Prostate gland (tissue), 2 donors: ENCODE measurements at regions not wholly inside any gene's neighbourhood (a gene's known extent, or its start where the extent isn't known, plus 50 kb on each side); places are given as distances from the start of the nearest gene placed in this dataset.
"Not testable (repeated sequence)": the region's sequence is repeated elsewhere in the genome, so short reads cannot be mapped to it uniquely, and the experiment has no call there.

ENCODE experiments used
- DNase-seq: peaks from one replicate; pipeline ENCODE4 v3.0.0-alpha.2; 2019; ENCODE audit warnings: low spot score
- H3K27ac ChIP-seq, 2 donors: fragments of 200-600 bp; sonication (generic); 2 replicates each; pipeline ENCODE4 v1.5.1; 2017 to 2019
- H3K27me3 ChIP-seq: fragments of 200-600 bp; sonication (generic); replicated peaks from 2 replicates; pipeline ENCODE4 v1.5.1; 2019; ENCODE audit not compliant: insufficient read depth
- H3K36me3 ChIP-seq, 2 donors: fragments of 200-600 bp; sonication (generic); 1 replicate in 1 of 2; 2 replicates in 1 of 2; pipeline versions ENCODE4 v1.5.1 to v1.8.1; 2017 to 2019
- H3K4me1 ChIP-seq: fragments of 200-600 bp; sonication (generic); replicated peaks from 2 replicates; pipeline ENCODE4 v1.5.1; 2019
- H3K4me3 ChIP-seq, 2 donors: fragments of 200-600 bp; sonication (generic); 2 replicates each; pipeline ENCODE4 v1.5.1; 2017 to 2019
- H3K9me3 ChIP-seq: fragments of 200-600 bp; sonication (generic); 2 replicates; pipeline ENCODE4 v1.5.1; 2017
- POLR2A ChIP-seq: fragments of 450-650 bp; IDR thresholded peaks from one replicate; pipeline ENCODE4 v1.6.1; 2016; ENCODE audit warnings: antibody characterized with exemption, mild to moderate bottlenecking
- POLR2AphosphoS5 ChIP-seq: sonication (generic); formaldehyde crosslinking; IDR thresholded peaks from one replicate; pipeline ENCODE4 v1.6.1; 2017; ENCODE audit warnings: antibody characterized with exemption
- WGBS: methylation state at CpG from one replicate; pipeline ENCODE4 v1.1.5; 2018; 5-methylcytosine and 5-hydroxymethylcytosine counted together
- intact Hi-C: fragments of 100-400 bp; cut with DNase I; formaldehyde crosslinking; loops from one replicate; pipeline ENCODE4 v1.14.2; 2022
- TF ChIP-seq, protein P1 (sequence below), 4 experiments: fragments of 200-600 bp in 2 of 4; fragments of 450-650 bp in 2 of 4; sonication (generic) in 2 of 4; IDR thresholded peaks; 1 replicate in 3 of 4; 2 replicates in 1 of 4; pipeline ENCODE4 v1.5.1; 2016 to 2019; ENCODE audit warnings: antibody characterized with exemption in 4 of 4, mild to moderate bottlenecking in 2 of 4, moderate library complexity in 2 of 4

DNA sequence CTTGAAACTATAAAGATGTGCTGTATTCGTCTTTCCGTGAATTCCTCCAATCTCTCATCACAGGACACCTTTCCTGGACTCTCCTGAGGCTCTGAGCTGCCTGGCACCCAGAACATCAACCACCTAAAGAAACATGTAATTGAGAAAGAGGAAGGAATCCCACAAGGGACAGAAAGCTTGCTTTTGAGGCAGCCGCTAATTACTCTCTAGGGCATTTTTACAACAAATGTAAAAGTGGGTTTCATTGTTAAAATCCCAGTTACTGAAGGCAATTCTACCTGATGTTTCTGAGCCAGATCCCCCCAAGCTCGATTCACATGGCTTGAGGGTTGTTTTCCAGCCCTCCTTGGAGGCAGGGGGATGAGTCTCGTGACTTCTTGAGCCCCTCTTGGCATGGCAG, 238.5 kb upstream of the LHX5 start:
- 65% methylated on average over 5 of the region's 5 CpGs for WGBS
- intact Hi-C loops = no loop called here
- Histone ChIP-seq H3K4me1 (no peaks in the 10 kb centered on the region), H3K9me3 (no peaks in the 10 kb centered on the region), H3K27ac (no peak overlapping the region), H3K4me3 (no peak overlapping the region), H3K36me3 (no peaks in the 10 kb centered on the region), H3K27me3 (peaks cover 4% of the 10 kb centered on the region)
- DNase-seq = no peak
- TF ChIP-seq POLR2AphosphoS5 (no peak), POLR2A (no peak)
- TF ChIP-seq, protein P1, sequence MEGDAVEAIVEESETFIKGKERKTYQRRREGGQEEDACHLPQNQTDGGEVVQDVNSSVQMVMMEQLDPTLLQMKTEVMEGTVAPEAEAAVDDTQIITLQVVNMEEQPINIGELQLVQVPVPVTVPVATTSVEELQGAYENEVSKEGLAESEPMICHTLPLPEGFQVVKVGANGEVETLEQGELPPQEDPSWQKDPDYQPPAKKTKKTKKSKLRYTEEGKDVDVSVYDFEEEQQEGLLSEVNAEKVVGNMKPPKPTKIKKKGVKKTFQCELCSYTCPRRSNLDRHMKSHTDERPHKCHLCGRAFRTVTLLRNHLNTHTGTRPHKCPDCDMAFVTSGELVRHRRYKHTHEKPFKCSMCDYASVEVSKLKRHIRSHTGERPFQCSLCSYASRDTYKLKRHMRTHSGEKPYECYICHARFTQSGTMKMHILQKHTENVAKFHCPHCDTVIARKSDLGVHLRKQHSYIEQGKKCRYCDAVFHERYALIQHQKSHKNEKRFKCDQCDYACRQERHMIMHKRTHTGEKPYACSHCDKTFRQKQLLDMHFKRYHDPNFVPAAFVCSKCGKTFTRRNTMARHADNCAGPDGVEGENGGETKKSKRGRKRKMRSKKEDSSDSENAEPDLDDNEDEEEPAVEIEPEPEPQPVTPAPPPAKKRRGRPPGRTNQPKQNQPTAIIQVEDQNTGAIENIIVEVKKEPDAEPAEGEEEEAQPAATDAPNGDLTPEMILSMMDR (IDR thresholded peaks at IDR 0.05) = no peak

DNA sequence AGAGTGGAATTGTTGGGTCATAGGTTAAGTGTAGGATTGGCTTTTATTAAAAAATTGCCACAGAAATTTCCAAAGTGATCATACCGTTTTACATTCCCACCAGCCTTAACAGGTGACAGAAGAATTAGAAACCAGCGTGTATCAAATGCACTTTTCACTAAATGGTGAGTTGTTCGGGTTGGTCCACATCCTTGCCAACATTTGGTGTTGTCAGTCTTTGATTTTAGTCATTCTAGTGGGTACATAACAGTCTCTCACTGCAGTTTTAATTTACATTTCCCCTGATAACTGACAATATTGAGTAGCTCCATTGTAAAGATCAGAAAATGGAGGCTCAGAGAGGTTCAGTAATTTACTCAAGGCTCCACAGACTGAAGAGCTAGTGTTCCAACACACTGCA, 237.8 kb upstream of the LHX5 start:
- intact Hi-C loops = no loop called here

GRCh38 chr12:113702836-113703235, 231.2 kb upstream of the LHX5 start:
- intact Hi-C loops = no loop called here
- 64% methylated on average over 11 of the region's 11 CpGs for WGBS
- Histone ChIP-seq H3K36me3 (no peaks in the 10 kb centered on the region), H3K9me3 (no peaks in the 10 kb centered on the region), H3K27ac (no peak overlapping the region), H3K4me3 (no peak overlapping the region), H3K4me1 (no peaks in the 10 kb centered on the region), H3K27me3 (peaks cover 6% of the 10 kb centered on the region)
- TF ChIP-seq, protein P1 (IDR thresholded peaks at IDR 0.05) = no peak
- TF ChIP-seq POLR2AphosphoS5 = no peak
- TF ChIP-seq POLR2A = no peak
- DNase-seq = no peak

More for the DNA sequence above, 237.8 kb upstream of the LHX5 start:
- no peaks in the 10 kb centered on the region for H3K9me3 ChIP-seq
- H3K36me3 ChIP-seq = no peaks in the 10 kb centered on the region
- TF ChIP-seq POLR2A (no peak), POLR2AphosphoS5 (no peak)
- TF ChIP-seq, protein P1 (IDR thresholded peaks at IDR 0.05) = no peak
- no peaks in the 10 kb centered on the region for H3K4me1 ChIP-seq
- no peak overlapping the region for H3K27ac ChIP-seq
- no peak overlapping the region for H3K4me3 ChIP-seq
- no peak for DNase-seq
- H3K27me3 ChIP-seq = peaks cover 6% of the 10 kb centered on the region
- 92% methylated on average over 3 of the region's 3 CpGs for WGBS

- H3K27ac ChIP-seq = no peak overlapping the region
- 68% methylated on average over 4 of the region's 4 CpGs for WGBS
- DNase-seq = no peak
- intact Hi-C loops = no loop called here
- no peaks in the 10 kb centered on the region for H3K36me3 ChIP-seq
- no peak overlapping the region for H3K4me3 ChIP-seq
- no peaks in the 10 kb centered on the region for H3K9me3 ChIP-seq
- no peaks in the 10 kb centered on the region for H3K4me1 ChIP-seq
- peaks cover 6% of the 10 kb centered on the region for H3K27me3 ChIP-seq
- TF ChIP-seq, protein P1 (IDR thresholded peaks at IDR 0.05) = no peak
- TF ChIP-seq POLR2A (no peak), POLR2AphosphoS5 (no peak)
These were observed 230.6 kb upstream of the LHX5 start for GRCh38 chr12:113702276-113702675.

DNA sequence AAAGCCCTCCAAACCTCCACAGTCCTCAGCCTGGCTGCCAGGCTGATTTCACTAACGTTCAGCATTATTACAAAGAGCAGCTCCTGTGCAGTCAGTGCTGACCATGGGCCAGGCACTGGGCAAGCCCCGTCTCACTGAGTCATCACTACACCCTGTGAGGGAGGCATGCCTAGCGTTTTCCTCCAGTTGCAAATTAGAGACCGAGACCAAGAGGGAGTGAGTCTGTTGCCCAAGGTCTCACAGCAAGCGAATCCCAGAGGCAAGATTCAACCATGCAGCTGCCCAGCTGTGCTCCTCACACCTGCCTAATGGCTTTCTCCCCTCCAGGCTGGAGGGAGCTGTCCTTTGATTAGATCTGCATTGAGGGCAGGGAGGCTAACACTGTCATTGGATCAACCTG, 229.3 kb upstream of the LHX5 start:
- Histone ChIP-seq H3K27me3 (peaks cover 10% of the 10 kb centered on the region), H3K9me3 (no peaks in the 10 kb centered on the region), H3K36me3 (no peaks in the 10 kb centered on the region), H3K4me1 (no peaks in the 10 kb centered on the region), H3K4me3 (no peak overlapping the region), H3K27ac (no peak overlapping the region)
- intact Hi-C loops = no loop called here
- no peak for DNase-seq
- WGBS = 14% methylated on average over 5 of the region's 5 CpGs
- TF ChIP-seq POLR2A = no peak
- no peak for TF ChIP-seq POLR2AphosphoS5
- TF ChIP-seq, protein P1 (IDR thresholded peaks at IDR 0.05) = no peak

GRCh38 chr12:113699984-113700383, 228.3 kb upstream of the LHX5 start:
- not testable (repeated sequence) for H3K36me3 ChIP-seq, H3K27me3 ChIP-seq, H3K4me3 ChIP-seq, H3K9me3 ChIP-seq, DNase-seq, H3K4me1 ChIP-seq, H3K27ac ChIP-seq
- WGBS = 90% methylated on average over 3 of the region's 3 CpGs
- intact Hi-C loops = loop anchor here (10.0 kb wide), 1 partner anchor 235 kb away; no protein-coding TSS in a partner anchor
